ENCODE measurements at regions not wholly inside any gene's neighbourhood (a gene's known extent, or its start where the extent isn't known, plus 50 kb on each side); places are given as distances from the start of the nearest gene placed in this dataset.

- Histone ChIP-seq H4K20me1 (ENCODE audit: insufficient read depth, low read length) (no peaks in the 10 kb centered on the region), H3K9ac (ENCODE audit: low read length) (no peak overlapping the region), H3K4me1 (ENCODE audit: low read length) (no peaks in the 10 kb centered on the region), H2AFZ (ENCODE audit: low read length) (no peak overlapping the region), H3K79me2 (ENCODE audit: low read length) (no peaks in the 10 kb centered on the region), H3K4me3 (ENCODE audit: low read length) (no peak overlapping the region), H3K27me3 (replicated peaks; ENCODE audit: insufficient read depth, low read length) (no peaks in the 10 kb centered on the region), H3F3A (ENCODE audit: insufficient read depth, low read length) (no peaks in the 10 kb centered on the region), H3K4me2 (ENCODE audit: low read depth, low read length) (no peak overlapping the region), H3K9me3 (replicated peaks; ENCODE audit: insufficient read depth, low read length) (no peaks in the 10 kb centered on the region), H3K27ac (ENCODE audit: low read length) (no peak overlapping the region), H3K36me3 (replicated peaks; ENCODE audit: insufficient read depth, low read length) (no peaks in the 10 kb centered on the region), H3K9me2 (replicated peaks; ENCODE audit: insufficient read depth, low read length) (no peaks in the 10 kb centered on the region)
- TF ChIP-seq EZH2phosphoT487 (IDR thresholded peaks at IDR 0.05; ENCODE audit: low read length), result no peak
- DNase-seq, result no peak
Measured at GRCh38 chr2:39523308-39524044, 86.4 kb upstream of the MAP4K3 start.

GRCh38 chr2:39524061-39524460 lies 87.0 kb upstream of the MAP4K3 start:
- Histone ChIP-seq H3F3A (ENCODE audit: insufficient read depth, low read length) (no peaks in the 10 kb centered on the region), H2AFZ (ENCODE audit: low read length) (no peak overlapping the region), H3K79me2 (ENCODE audit: low read length) (no peaks in the 10 kb centered on the region), H3K27ac (ENCODE audit: low read length) (no peak overlapping the region), H3K9me2 (replicated peaks; ENCODE audit: insufficient read depth, low read length) (no peaks in the 10 kb centered on the region), H3K9me3 (replicated peaks; ENCODE audit: insufficient read depth, low read length) (no peaks in the 10 kb centered on the region), H3K4me2 (ENCODE audit: low read depth, low read length) (no peak overlapping the region), H3K27me3 (replicated peaks; ENCODE audit: insufficient read depth, low read length) (no peaks in the 10 kb centered on the region), H3K4me1 (ENCODE audit: low read length) (no peaks in the 10 kb centered on the region), H3K36me3 (replicated peaks; ENCODE audit: insufficient read depth, low read length) (no peaks in the 10 kb centered on the region), H3K9ac (ENCODE audit: low read length) (no peak overlapping the region), H3K4me3 (ENCODE audit: low read length) (no peak overlapping the region), H4K20me1 (ENCODE audit: insufficient read depth, low read length) (no peaks in the 10 kb centered on the region)
- DNase-seq, result no peak
- TF ChIP-seq CTCF (IDR thresholded peaks at IDR 0.05; ENCODE audit: low read length) (no peak), EZH2phosphoT487 (IDR thresholded peaks at IDR 0.05; ENCODE audit: low read length) (no peak), EZH2 (optimal IDR thresholded peaks at IDR 0.05; ENCODE audit: low read depth, low read length) (no peak)

- no peak overlapping the region for H3K4me2 ChIP-seq (ENCODE audit: low read depth, low read length)
- no peak overlapping the region for H3K27ac ChIP-seq (ENCODE audit: low read length)
- no peak for DNase-seq
Measured at GRCh38 chr2:39524756-39525635, 87.9 kb upstream of the MAP4K3 start.

More at GRCh38 chr2:39524756-39525635, 87.9 kb upstream of the MAP4K3 start:
- TF ChIP-seq EZH2phosphoT487 (IDR thresholded peaks at IDR 0.05; ENCODE audit: low read length), result no peak
- TF ChIP-seq CTCF (IDR thresholded peaks at IDR 0.05; ENCODE audit: low read length), result no peak
- TF ChIP-seq EZH2 (optimal IDR thresholded peaks at IDR 0.05; ENCODE audit: low read depth, low read length), result no peak
- Histone ChIP-seq H3K4me1 (ENCODE audit: low read length) (no peaks in the 10 kb centered on the region), H3K36me3 (replicated peaks; ENCODE audit: insufficient read depth, low read length) (no peaks in the 10 kb centered on the region), H3K79me2 (ENCODE audit: low read length) (no peaks in the 10 kb centered on the region), H3K9me2 (replicated peaks; ENCODE audit: insufficient read depth, low read length) (no peaks in the 10 kb centered on the region), H3K27me3 (replicated peaks; ENCODE audit: insufficient read depth, low read length) (no peaks in the 10 kb centered on the region), H4K20me1 (ENCODE audit: insufficient read depth, low read length) (no peaks in the 10 kb centered on the region), H2AFZ (ENCODE audit: low read length) (no peak overlapping the region), H3K9ac (ENCODE audit: low read length) (no peak overlapping the region), H3K9me3 (replicated peaks; ENCODE audit: insufficient read depth, low read length) (no peaks in the 10 kb centered on the region), H3K4me3 (ENCODE audit: low read length) (no peak overlapping the region), H3F3A (ENCODE audit: insufficient read depth, low read length) (no peaks in the 10 kb centered on the region)
